C4-2B (cell line): ENCODE measurements at regions not wholly inside any gene's neighbourhood (a gene's known extent, or its start where the extent isn't known, plus 50 kb on each side); places are given as distances from the start of the nearest gene placed in this dataset.

Experiments used
- ZFX ChIP-seq: fragments of 450-650 bp; IDR thresholded peaks from 2 replicates; pipeline ENCODE4 v1.6.1; 2017
- TF ChIP-seq, protein P1 (sequence below): fragments of 450-650 bp; conservative IDR thresholded peaks from 2 replicates; pipeline ENCODE4 v1.5.1; 2017; ENCODE audit warnings: mild to moderate bottlenecking

DNA sequence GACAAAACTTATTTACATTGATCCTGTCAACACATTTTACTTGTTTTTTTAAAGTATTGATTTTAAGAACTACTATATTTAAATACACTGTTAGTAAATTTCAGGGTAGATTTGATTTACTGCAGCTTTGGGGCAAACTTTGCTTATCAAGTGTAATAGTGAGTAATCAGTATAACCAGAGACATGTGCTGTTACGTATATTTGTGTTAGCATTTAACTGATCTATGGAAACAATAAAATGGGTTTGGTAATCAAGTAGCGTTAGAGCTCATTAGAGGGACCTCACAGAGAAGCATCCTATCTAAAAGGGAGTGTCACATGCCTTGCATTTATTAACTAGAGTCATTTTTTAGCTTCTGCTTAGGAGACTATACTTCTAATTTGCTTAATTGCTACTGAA lies 131.5 kb upstream of the ALCAM start:
- TF ChIP-seq, protein P1, sequence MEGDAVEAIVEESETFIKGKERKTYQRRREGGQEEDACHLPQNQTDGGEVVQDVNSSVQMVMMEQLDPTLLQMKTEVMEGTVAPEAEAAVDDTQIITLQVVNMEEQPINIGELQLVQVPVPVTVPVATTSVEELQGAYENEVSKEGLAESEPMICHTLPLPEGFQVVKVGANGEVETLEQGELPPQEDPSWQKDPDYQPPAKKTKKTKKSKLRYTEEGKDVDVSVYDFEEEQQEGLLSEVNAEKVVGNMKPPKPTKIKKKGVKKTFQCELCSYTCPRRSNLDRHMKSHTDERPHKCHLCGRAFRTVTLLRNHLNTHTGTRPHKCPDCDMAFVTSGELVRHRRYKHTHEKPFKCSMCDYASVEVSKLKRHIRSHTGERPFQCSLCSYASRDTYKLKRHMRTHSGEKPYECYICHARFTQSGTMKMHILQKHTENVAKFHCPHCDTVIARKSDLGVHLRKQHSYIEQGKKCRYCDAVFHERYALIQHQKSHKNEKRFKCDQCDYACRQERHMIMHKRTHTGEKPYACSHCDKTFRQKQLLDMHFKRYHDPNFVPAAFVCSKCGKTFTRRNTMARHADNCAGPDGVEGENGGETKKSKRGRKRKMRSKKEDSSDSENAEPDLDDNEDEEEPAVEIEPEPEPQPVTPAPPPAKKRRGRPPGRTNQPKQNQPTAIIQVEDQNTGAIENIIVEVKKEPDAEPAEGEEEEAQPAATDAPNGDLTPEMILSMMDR, result no peak
- no peak for TF ChIP-seq ZFX
